HG02884 (cell line): ENCODE measurements at regions not wholly inside any gene's neighbourhood (a gene's known extent, or its start where the extent isn't known, plus 50 kb on each side); places are given as distances from the start of the nearest gene placed in this dataset.

Source experiments
- ATAC-seq: cut with Tn5 transposase; IDR thresholded peaks from one replicate; pipeline ENCODE4 v1.9.1; 2021; ENCODE audit warnings: mild to moderate bottlenecking, moderate library complexity; ENCODE audit not compliant: unreplicated experiment

DNA sequence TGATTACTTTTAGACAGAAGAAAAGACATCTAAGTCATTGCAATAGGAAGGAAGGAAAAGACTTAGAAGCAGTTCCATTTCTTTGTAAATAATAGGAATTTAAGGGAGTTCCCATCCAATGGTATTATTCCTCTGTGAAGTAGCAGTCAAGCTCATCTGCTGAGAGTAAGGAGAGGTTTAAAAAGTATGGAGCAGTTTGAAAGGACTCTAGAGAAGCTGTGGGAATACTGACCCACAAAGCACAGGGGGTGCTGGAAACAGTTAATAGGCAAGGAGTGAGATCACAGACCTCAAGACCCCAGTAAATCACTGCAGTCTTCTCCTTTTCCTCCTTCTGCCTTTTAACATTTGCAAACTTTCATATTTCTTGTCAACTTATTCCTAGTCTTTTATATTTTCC lies 428.5 kb downstream of the ADAMTS20 start:
- ATAC-seq: no peak

DNA sequence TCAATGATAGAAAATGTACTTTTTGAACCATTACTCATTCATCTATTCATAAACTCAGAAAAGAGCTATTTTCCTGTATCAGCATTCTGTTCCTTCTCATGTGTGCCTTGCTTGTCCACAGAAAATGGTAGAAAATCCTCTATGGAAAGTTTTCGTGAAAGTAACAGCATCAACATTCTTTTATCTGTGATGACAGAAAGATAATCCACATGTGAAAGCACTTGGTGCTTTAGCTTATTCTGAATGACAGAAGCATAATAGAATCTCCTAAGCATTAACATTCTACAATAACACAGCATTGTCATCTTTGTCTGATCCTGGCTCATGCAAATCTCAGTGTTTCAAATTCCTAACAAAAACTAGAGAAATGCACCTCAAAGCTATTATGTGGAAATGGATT lies 431.9 kb downstream of the ADAMTS20 start:
- ATAC-seq: no peak

DNA sequence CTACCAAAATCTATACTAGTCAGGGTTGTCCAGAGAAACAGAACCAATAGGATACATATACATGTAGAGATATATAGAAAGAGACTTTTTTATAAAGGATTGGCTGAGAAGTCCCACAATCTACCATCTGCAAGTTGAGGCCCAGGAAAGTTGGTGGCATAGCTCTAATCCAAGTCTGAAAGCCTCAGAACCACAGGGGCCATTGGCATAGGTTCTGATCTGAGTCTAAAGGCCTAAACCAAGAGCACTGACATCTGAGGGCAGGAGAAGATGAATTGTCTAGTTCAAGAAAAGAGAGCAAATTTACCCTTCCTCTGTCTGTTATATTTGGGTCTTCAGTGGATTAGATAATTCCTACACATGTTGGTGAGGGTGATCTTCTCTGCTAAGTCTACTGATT lies 433.1 kb downstream of the ADAMTS20 start:
- no peak for ATAC-seq

- ATAC-seq: no peak
These were observed 433.8 kb downstream of the ADAMTS20 start for GRCh38 chr12:43118234-43118633.

- ATAC-seq: no peak
These were observed 434.6 kb downstream of the ADAMTS20 start for GRCh38 chr12:43117226-43117930.

DNA sequence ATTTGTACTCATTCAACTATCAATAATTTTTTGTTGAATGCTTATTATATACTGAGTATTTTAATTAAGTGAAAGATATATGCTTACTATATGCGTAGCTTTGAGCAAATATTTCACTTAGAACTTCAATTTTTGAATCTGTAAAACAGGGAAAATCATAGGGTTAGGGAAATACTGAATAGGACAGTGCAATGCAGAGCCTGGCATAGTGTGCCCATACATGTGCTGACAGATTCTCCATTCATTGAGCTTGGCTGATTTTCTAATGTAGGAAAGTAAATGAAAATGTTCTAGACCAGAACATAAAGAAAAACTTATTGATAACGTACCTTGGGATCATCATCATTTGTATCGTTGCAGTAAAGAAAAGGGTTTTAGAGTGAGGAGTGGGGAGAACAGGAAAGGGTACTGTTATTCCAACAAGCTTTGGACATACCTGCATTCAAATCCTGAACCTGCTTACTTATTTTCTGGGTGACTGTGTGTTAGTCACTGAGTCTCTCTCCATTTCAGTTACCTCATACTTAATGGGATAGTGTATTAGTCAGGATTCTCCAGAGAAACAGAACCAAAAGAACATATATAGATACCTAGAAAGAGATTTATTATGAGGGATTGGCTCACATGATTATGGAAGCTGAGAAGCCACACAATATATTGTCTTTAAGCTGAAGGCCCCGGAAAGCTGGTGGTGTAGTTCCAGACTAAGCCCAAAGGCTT lies 436.4 kb downstream of the ADAMTS20 start:
- ATAC-seq: no peak

- no peak for ATAC-seq
These were observed 437.7 kb downstream of the ADAMTS20 start for GRCh38 chr12:43114316-43114715.

GRCh38 chr12:43113616-43114015 lies 438.4 kb downstream of the ADAMTS20 start:
- no peak for ATAC-seq

DNA sequence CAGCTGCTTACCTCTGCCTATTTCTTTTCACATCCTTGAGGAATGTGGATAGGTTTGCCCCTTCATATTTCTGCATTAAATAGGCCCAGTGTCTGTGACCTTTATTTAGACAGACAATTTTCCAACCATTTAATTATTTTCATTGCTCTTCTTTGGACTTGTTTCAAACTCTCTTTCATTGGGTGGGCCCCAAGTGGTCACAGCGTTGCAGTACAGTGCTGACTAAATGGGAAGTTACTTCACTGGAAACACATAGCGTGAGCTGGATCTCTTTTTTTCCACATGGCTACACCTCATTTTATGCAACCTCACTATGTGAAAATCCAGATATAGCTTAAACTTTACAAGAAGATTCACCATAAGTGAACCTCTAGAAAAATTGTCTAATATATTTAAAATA lies 438.9 kb downstream of the ADAMTS20 start:
- ATAC-seq: no peak

DNA sequence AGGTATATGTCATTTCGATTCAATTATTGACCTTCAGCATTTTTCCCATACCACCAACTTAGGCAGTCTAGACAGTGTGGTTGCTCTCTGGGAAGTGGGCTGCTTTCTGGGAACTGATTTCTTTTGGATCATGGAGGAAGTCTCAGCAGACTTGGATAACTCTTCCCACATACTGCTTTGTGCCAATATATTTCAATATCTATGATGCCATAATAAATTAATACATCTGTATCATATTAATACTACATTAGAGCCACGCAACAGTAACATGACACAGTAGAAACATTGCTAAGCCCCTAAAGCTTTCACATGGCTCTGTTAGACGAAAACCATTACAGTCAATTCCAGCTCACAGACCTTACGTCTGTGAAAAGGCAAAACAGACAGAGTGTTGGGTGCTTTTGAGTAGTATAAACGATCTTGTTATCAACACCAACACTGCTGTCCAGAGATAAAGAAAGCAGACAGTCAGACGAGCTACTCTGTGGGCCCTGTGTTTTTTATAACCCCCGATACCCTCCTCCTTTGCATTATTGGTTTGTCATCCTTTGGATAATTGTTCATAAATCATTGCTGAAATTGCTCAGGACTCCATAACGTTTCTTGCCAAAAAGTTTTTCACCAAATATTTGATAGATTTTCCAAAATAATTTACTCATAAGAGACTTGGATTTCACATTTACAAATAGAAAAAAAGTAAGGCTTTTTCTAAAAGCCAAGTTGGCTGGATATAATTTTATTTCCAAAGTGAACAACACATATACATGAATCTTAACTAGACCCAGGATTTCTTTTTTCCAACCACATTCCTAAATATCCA lies 439.7 kb downstream of the ADAMTS20 start:
- ATAC-seq: no peak

DNA sequence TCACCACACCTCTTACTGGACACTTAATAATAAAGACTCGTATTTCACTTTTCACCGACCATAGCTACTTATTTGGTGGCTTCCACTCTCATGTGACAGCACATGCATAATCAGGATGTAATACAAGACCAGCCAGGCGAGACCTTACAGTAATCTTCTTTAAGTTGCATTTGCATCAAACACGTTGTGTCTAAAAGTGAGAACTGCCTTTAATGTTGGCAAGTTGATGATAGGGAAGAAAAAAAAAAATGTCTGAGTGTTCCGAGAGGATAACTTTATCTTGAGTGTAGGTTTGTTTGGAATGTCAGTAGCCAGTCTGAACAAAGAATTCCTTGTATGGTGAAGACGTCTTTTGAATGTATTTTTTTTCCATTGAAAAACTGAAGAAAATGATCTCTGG lies 440.4 kb downstream of the ADAMTS20 start:
- no peak for ATAC-seq

DNA sequence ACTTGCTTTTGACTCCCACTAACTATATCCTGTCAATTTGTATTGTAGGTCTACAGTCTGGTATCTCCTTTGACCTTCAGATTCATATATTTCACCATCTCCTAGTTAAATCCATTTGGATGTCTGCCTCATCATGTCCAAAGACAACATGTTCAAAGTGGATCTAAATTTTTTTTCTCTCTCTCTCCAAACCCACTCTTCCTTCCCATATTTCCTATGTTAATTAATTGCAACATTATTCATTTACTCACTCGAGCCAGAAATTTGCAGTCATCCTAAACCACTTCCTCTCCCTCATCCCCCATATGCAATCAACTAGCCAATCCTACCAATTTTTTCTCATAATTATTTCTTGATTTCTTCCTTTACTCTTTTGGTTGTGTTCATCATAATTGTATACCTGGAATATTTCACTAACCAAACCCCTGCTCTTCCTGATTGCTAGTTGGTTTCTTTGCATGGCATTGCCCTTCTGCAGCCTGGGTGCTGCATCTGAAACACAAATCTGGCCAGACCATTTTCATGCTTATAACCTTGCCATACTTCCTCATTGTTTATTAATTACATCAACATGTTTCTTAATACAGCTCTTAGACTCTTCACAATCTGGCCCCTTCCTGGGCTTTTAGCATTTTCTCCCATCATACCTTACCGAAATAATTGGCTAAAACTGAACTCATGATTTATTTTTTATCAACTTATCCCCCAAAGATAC lies 442.2 kb downstream of the ADAMTS20 start:
- ATAC-seq: no peak

DNA sequence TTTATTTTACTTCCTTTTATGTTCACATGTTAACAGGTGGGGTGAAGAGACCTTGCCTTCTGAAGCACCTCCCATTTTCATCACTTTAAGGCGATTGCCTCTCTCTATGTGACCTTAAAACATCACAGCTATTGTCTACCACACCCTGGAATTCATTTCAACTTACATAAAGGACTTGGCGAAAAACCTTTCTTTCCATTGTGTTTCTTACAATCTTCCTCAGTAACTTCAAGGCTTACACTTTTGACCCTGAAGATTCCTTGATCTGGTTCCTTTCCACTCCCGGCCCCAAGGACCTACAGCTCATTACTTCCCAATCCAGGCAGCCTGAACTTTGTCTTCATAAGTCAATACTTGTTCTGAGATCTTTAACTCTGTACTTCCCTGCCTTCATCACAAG lies 443.3 kb downstream of the ADAMTS20 start:
- no peak for ATAC-seq

DNA sequence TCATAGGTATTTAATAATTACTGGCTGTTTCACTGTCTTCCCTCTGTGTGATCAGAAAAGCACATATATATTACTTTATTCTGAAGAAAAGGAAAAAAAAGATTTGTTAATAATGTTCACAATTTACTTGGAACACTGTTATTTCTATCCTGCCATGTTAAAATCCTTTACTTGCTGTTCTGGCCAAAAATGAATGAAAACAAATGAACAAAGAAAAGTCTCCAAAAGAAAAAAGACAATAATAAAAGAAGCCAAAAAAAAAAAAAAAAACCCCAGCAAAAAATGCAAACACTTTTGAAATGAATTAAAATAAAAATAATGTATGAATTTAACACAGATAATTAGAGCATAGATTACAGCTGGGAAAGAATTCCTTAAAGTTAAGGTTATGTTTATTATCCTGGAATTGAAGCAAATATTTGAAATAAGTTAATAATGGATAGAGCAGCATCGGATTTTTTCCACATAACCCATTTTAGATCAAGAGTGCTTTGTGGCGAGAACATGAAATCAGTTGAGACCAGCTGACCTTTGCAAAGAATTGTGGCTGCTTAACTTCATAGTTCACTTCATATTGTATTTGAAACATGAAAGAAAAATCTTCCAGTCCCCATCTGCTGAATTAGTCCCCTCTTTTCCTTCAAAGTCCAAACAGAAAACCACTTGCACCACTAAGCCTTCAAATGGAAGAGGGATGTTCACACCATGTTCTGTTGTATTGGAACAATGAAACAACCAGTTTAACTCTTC lies 444.8 kb downstream of the ADAMTS20 start:
- no peak for ATAC-seq

GRCh38 chr12:43106355-43106754 lies 445.6 kb downstream of the ADAMTS20 start:
- no peak for ATAC-seq

GRCh38 chr12:43105426-43105981 lies 446.5 kb downstream of the ADAMTS20 start:
- ATAC-seq: no peak

- ATAC-seq: no peak
These were observed 447.5 kb downstream of the ADAMTS20 start for GRCh38 chr12:43104494-43104893.

DNA sequence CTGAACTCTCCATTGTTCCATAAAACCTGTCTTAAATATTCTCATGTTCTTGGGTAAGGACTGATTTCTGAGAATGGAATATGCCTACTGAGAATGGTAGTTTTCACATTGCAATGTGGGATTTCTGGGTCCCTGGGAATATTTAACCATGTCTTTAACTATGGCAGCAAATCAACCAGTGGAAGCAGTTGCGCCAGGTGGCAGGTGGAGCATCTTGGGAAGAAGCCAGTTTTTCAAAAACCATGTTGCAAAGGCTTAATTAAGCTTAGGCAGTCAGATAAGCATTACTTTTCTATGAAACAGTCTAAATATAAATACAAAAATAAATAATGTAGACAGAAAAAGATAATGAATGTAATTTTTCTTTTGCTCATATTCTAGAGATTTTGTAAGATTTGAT lies 448.1 kb downstream of the ADAMTS20 start:
- no peak for ATAC-seq

- no peak for ATAC-seq
These were observed 449.3 kb downstream of the ADAMTS20 start for GRCh38 chr12:43102546-43103264.
